GM12892 (cell line): ENCODE measurements at regions not wholly inside any gene's neighbourhood (a gene's known extent, or its start where the extent isn't known, plus 50 kb on each side); places are given as distances from the start of the nearest gene placed in this dataset.

Source experiments
- DNase-seq: peaks from one replicate; pipeline ENCODE4 v3.0.0; 2011; ENCODE audit not compliant: insufficient read length
- FAIRE-seq: peaks from 2 replicates; lab custom pipeline; 2011; peaks lifted over from hg19 to GRCh38; lab: Jason Lieb, UNC
- POLR2A ChIP-seq: IDR thresholded peaks from 2 replicates; pipeline ENCODE4 v1.6.1; 2011; ENCODE audit warnings: low read depth, low read length, control low read depth
- POLR2AphosphoS5 ChIP-seq: IDR thresholded peaks from 2 replicates; pipeline ENCODE4 v1.6.1; 2011; ENCODE audit warnings: low read depth, low read length, control low read depth
- TAF1 ChIP-seq: IDR thresholded peaks from 2 replicates; pipeline ENCODE4 v1.6.1; 2011; ENCODE audit warnings: low read depth, mild to moderate bottlenecking, control low read depth, low read length, borderline replicate concordance

DNA sequence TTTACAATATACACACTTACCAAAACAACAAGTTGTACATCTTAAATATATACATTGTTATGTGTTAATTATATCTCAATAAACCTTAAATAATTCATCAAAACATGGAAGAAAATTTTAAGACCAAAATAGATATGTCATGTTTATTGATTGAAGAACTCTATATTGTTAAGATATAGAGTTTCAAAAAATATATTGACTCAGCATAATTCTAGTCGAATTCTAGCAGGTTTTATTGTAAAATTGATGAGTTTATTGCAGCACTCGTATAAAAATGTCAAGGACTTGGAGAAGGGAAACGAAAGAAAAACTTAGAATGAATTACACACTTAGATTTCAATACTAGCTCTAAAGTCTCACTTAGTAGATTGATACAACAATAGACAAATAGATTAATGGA lies 575.4 kb upstream of the SORCS1 start:
- DNase-seq (no peak), FAIRE-seq (no peak)
- no peak for TF ChIP-seq POLR2A
- no peak for TF ChIP-seq POLR2AphosphoS5
- TF ChIP-seq TAF1: no peak

DNA sequence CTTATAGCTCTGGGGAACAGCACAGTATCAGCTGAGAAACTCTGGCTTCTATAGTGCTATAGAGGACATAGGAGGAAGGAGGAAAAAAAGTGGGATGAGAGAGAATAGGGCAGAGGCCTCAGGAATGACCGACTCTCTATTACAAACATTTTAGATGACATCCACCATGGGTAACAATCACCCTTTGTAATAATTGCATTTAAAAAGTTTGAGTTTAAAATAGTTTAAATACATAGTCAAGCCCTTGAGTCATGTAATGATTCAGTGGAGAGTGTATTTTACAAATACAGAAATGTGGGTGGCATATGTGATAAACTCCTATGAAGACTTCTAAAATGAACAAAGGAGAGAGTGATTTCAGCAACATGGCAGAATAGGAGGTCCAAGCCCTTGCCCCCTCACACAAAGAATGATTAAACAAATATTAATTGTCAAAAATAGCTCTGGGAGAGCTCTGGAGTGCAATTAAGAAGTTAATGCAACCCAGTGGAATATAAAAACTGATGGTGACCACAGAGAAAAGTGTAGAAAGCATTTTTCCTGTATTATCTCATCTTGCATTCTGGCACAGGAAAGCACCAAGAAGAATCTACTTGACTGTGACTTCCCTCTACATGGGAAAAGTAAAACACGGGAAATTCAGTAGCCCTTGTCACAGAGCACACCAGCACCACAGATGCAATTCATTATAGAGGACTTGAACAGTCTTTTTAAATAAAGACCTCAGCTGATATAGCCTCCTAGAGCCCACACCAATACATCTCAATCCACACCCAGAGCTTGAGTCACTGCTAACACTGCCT lies 569.0 kb upstream of the SORCS1 start:
- no peak for FAIRE-seq
- TF ChIP-seq POLR2A (no peak), POLR2AphosphoS5 (no peak), TAF1 (no peak)
- DNase-seq: no peak

DNA sequence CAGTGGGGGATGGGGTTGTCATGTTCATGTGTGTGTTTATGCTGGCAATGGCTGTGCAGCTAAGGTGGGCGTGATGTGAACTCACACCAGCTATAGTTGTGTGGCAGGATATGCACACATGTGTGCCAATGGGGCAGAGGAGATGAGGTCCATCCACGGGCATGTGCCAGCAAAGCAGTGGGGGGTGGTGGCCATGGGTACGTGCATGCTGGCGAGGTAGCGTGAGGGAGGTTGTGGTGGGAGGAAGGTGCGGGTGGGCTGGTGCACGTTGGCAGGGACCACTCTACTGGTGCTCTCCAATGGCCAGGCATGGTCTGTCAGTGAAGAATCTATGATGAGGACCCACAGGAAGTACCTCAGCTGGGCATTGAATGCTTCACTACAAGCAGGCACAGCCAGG lies 567.5 kb upstream of the SORCS1 start:
- FAIRE-seq (no peak), DNase-seq (no peak)
- TF ChIP-seq TAF1 (no peak), POLR2A (no peak), POLR2AphosphoS5 (no peak)

DNA sequence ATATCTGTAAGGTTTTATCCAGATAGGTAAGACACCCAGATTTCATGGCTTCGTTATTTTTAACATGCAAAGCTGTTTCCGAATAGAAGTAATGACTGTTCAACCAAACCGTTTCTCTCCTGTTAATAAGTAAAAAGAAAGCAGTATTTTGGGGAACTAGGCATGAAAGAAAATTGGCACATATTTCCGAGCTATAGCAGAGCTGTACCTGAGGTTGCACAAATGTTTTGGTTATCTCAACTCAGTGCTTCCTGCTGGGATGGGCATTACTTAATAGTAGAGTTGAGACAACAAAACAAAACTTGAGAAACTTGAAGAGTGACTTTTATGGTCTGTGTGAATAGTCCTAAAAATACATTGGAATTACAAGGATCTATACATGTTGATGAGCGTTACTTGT lies 564.3 kb upstream of the SORCS1 start:
- TF ChIP-seq TAF1 (no peak), POLR2A (no peak), POLR2AphosphoS5 (no peak)
- FAIRE-seq: no peak
- no peak for DNase-seq

DNA sequence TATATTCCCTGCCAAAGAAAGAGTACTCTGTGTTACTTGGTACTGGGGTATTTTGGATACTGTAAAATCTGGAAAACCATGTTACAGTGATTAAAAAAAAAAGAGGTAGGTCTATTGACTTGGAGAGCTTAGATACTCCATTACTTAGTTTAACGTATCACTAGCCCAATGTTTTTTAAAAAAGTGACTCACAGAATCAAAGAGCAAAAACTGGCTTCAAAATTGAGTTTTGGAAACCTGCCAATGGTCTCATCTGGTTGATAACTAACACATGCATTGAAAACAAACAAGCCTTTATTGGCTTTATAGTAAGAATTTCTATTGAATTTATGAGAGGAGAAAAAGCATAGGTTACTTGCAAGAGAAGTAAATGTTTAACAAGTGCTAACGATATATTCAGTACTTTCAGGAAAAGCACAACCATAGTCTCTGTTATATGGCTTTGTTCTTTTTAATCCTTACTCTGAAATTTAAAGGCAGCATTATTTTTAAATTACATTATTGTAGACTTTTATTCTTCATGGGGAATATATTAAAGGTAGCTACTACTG lies 563.3 kb upstream of the SORCS1 start:
- DNase-seq (no peak), FAIRE-seq (no peak)
- TF ChIP-seq POLR2AphosphoS5: no peak
- no peak for TF ChIP-seq TAF1
- TF ChIP-seq POLR2A: no peak

DNA sequence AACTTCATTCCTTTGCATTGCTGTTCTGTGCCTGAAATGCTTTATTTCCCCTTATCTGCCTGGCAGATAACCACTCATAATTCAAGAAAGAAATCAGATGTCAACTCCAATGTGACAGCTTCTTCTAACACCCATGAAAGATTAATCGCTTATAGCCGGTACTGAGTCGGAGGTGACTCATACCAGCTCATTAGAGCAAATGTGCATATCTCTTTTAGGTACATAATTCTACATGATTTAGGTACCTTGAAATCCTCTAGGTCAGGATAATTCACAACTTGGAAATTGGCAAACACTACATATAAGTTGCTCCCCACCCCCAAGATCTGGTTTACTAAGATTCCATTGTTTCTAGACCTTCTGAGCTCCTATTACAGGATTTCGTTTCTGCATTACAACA lies 554.4 kb upstream of the SORCS1 start:
- no peak for TF ChIP-seq TAF1
- no peak for TF ChIP-seq POLR2A
- no peak for TF ChIP-seq POLR2AphosphoS5
- no peak for DNase-seq
- no peak for FAIRE-seq

DNA sequence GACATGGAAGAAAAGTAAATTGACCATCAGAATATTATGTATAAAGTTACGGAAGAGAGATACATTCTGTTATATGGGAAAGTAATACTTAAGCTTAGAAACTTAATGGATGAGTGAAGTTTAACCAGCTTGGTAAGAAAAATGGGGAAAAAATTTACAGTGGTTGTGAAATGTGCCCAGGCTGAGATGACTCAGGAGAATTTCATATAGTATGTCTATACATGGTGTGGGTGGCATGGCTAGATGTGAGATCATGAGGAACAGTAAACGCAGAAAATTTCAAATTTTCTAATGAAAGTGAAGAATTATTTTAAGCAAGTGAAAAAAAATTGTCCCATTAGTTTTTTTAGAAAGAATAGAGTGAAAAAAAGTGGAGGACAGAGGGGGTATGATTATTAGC lies 552.5 kb upstream of the SORCS1 start:
- DNase-seq (no peak), FAIRE-seq (no peak)
- no peak for TF ChIP-seq TAF1

DNA sequence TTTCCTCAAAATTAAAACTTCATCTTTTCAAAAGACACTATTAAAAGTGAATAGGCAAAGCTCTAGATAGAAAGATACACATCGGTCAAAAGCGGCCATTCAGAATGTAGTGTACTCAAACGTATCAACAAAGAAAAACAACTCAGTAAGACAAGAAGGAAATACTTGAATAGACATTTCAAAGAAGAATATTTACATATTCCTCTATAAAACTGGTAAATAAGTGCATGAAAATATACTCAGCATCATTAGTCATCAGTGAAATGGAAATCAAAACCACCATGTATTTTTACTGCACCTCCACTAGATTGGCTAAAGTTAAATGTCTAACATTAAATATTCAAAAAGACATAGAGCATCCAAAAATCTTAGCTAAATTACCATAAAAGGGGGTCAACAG lies 551.1 kb upstream of the SORCS1 start:
- no peak for FAIRE-seq
- no peak for TF ChIP-seq POLR2AphosphoS5
- TF ChIP-seq TAF1: no peak
- no peak for TF ChIP-seq POLR2A
- no peak for DNase-seq

DNA sequence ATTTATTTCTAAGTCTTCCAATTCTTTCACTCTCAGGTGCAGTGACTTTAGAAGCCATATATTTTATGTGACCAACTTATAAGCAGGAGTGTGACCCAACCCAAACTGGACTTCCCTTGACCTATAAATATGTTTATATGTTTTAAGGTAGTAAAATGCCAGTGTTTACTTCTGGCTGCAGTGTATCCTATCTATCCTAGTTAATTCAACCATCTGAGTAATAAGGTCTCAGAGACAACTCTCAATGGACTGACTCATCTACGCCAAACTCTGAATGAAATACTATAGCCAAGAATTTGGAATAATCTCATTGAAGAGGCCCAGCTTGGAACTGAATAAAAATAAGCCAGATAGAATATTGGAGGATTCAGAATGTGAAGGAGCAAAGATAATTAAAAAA lies 544.5 kb upstream of the SORCS1 start:
- no peak for FAIRE-seq
- TF ChIP-seq POLR2AphosphoS5 (no peak), TAF1 (no peak), POLR2A (no peak)
- no peak for DNase-seq

DNA sequence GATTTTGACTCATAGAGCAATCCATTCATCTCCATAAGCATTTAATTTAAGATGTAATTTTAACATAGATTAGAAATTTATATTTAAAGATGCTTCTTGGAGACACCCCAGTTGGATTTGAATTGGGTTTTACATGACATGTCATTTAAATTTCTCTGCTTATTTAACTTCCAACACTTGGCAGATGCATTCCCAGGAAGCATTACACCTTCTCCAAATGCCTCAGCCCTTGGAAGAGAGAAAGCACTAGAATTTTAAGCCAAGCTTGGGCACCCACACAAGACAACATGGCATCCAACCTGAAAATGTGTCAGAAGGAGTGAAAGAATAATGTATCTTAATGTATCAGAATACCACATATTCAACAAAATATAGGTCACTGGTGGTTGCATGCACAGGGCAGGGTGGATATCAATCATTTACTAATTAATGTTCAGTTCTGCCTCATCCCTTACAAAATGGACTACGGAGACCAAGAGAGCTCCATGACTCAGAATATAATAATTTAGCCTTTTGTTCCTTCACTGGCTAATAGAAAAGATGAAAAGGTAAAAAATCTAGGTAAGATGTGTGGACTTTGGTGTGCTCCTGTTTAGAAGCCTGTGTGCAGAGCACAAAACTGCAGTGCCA lies 541.7 kb upstream of the SORCS1 start:
- TF ChIP-seq POLR2AphosphoS5 (no peak), TAF1 (no peak), POLR2A (no peak)
- no peak for FAIRE-seq
- DNase-seq: no peak

DNA sequence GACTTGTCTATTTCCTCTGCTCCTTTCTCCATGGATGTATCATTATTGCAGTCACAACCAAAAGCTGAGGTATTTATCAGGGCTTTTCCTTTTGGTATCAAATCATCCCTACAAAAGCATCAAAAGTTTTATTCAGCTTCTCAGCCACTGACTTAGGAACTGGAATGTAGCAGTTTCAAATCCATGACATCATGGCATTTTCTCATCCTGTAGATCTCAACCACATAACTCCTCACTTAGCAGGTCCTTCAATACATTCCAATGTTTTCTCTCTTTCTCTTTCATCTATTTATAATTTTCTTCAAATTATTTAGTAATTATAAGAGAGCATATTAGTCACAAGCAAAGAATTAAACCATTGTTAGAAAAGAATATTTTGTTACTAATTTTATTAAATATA lies 537.4 kb upstream of the SORCS1 start:
- TF ChIP-seq TAF1 (no peak), POLR2AphosphoS5 (no peak), POLR2A (no peak)
- FAIRE-seq (no peak), DNase-seq (no peak)

DNA sequence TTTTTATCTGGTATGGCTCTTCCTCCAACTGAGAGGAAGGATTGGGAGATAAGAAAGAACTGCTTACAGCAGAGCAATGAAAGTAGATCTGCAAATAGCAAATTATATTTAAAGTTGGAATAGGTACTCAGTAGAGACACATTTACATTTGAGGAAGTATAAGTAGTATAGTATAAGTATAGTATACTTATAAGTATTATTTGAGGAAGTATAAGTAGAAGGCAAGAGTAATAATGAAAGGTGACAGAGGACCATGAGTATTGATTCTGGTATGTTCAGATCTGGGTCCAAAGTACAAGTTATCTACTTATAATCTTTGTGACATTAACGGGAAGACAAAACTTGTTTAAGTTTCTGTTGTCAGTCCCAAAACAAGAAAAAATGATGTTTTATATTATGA lies 527.6 kb upstream of the SORCS1 start:
- TF ChIP-seq TAF1: no peak
- TF ChIP-seq POLR2A: no peak
- TF ChIP-seq POLR2AphosphoS5: no peak
- DNase-seq: no peak
- no peak for FAIRE-seq
